Stimulated activated CD8-positive, alpha-beta memory T cell treated with anti-CD3 and anti-CD28 coated beads, Interleukin-4, amount 100 ng/mL, for 4 hours (primary cell): ENCODE measurements at regions not wholly inside any gene's neighbourhood (a gene's known extent, or its start where the extent isn't known, plus 50 kb on each side); places are given as distances from the start of the nearest gene placed in this dataset.
"Not testable (repeated sequence)": the region's sequence is repeated elsewhere in the genome, so short reads cannot be mapped to it uniquely, and the experiment has no call there.

Experiments used
- DNase-seq, 2 donors: peaks; one replicate each; pipeline ENCODE4 v3.0.0-alpha.2; 2020; ENCODE audit warnings: low read depth in 2 of 2, low spot score in 1 of 2

DNA sequence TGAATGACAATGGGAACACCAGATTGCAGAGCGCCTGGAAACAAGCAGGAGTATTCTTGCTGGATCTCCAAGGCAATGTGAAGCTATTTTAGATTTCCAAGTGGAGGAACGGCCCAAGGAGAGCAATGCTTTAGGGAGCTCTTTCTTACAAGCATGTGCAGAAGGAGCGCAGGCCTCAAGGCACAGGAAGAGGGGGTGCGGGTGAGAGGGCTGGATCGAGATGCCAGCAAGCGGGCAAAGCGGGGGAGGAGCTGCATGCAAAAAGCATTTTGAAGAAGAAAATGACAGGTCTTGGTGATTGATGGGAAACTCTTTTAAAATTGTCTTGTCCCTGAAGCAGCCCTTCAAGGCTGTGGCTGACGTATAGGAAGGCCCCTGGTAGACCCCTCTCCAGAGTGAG is 171.9 kb downstream of the QRSL1 start:
- DNase-seq = no peak

DNA sequence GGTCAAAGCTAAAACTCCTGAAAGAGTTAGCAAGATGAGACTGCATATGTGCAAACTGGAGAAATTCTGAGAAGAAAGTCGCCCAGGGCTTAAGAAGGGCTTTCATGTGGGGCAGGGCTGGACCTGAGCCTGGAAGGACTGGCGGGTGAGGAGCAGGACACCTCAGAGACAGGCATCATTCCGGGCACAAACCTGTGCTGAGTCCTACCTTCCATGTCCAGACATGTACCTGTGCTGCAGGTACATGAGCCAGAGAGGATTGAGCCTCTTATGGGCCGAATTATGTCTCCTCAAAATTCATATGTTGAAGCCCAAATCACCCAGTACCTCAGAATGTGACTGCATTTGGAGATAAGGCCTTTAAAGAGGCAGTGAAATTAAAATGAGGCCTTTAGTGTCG is 171.0 kb downstream of the QRSL1 start:
- DNase-seq = no peak

DNA sequence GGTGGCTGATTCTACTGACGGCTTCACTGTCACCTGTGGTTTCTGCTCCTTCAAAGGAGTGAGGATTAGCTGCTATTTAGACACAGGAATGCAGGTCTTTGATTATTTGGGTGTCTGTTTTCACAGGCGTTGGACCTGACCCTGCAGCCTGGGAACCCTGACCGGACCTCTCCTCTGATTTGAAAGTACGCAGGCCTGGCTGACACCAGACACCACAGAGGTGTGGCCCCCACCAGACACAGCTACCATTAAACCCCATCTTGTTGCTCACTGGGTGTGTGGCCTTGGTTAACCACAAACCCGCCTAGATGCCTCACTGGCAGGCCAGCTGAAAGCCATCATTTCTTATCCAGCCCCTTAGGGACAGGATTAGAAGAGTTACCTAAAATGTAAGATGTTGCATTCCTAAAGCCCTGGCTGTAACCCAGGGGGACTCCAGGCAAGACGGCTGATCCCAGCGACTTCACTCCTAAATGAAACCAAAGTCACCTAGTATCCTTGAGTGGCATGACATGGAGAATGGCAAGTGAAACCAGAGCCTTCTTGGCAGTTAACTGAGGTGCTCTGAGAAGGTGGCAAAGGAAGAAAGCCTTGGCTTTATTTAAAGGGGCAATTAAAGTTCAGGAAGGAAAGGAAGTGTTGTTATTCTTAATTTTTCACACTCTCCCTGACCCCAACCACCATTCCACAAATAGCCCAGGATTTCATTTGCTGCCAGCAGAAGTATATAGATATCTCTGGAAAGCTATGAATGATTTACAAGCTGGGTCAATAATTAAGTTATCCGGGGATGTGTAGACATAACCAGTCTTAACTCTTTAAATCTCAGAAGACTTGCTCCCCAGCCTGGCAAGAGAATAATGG is 169.9 kb downstream of the QRSL1 start:
- no peak for DNase-seq

DNA sequence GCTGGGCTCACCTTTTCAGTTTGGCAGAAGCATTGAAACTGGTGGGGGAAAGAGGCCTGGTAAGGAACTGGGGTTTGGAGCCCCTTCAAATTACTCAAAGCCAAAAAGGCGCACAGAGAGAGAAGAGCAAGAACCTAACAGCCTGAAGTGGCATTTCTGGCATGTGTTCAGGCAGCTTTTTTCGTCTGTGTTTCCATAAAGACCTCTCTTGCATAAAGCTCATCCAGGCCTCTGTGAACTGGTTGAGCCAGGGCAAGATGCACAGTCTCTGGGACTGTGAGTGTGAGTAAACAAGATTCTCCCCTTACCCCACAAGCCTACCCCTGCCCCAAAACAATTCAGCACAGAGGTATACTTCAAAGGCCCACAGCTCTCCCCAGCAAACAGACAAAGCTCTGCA is 167.8 kb downstream of the QRSL1 start:
- no peak for DNase-seq

DNA sequence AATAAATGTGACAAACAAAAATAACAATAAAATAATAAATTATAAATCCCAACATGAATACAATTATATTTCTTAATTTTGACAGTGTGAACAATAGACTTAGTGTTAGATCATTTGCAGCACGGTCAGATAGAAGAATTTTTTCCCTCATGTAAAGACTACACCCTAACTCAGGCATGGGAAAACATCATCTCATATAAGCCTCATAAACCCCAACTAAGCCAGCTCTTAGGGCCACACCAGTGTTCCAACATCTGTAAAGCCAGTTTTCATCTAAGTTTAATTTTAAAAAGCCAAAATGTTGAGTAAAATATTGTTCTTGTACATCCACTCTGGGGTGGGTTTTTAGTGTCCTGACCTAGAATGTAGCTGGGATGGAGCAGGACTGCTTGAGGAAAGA is 167.4 kb downstream of the QRSL1 start:
- DNase-seq = no peak

DNA sequence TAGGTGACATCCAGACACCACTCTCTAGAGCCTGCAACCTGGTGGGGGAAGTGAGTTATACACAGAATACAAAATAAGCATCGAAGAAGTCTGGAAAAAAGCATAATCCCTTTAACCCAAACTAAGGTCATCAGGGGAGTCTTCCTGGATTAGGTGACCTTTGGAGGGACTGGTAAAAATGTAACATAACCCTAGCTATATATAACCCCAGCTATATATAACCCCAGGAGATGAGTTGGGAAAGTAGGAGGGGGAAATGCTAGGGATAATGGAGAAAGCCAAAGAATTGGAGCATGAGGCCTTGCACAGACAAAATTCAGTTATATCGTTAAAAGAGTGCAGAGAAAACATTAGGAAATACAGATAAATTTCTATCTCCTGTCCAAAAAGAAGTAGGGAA is 164.8 kb downstream of the QRSL1 start:
- DNase-seq = no peak

DNA sequence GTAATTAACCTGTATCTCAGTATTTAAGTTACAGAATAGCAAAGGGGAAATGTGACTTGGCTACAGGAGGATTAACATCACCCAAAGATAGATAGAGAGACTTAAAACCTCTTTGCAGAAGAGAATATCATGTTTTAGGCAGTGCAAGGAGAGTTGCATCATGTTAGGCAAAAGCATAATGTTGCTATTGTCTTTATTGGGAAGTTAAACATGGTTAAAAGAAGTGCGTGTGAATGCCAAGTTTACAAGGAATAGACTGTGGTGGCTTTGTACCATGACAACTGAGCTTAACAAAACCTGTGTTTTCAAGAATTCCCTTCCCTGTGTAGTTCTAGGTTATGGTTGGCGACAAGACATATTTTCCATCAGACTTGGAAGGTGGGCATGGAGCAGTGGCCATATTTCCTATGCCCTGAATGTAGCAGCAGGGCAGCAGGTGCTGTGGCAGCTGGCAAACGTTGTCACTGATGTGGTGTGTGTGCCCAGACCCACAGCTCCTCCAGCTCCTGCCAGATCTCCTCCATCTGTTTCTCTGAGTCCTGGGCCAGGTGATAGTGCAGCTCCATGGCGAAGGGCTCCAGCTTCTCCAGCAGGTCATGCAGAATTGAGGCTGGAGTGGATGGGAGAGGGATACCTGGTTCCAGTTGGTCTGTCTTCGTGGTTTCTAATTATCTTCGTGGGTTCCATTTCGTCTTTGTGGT is 163.3 kb downstream of the QRSL1 start:
- no peak for DNase-seq

DNA sequence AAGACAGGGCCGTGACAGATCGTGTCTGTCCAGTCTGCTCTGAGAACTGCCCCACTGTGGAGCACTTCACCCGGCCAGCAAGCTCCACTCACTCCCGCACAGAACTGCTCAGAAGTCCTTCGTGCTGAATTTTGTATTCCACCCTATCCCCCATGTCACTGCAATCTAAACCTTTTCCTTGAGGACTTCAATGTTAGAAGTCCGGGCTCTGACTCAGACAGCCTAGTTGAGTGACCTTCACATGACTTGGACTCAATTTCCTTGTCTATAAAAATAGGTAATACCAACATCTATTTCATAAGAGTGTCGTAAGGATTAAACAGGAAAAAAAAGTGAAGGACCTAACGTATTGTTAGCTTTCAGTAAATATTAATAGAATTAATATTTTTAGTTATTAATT is 161.6 kb downstream of the QRSL1 start:
- DNase-seq = no peak

DNA sequence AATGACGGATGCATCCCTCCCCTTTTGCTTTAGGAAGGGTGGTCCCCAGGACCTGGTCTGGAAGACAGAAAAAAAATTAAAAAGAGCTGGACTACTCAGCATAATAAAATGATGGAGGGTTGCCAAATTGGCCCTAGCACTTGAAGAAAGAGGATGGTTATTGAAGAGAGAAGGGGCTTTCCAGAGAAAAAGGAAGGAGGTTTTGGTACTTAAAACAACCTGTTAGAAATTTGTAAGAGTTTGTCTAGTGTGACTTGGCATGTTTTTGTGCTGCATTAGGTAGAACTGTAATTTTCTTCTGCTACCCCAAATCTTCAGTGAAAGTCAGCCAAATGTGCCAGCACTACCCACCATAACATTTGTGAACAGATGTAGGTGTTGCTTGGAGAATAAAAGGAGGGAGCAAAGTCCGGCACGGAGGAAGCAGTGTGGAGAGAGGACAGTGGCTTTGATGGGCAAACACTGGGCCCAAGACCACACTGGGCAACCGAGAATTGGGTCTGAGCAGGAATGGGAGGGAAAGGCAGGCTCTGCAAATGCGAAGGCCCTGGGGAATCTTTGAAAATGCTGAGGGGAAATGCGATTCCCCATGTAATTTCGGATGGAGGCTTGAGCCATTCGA is 160.9 kb downstream of the QRSL1 start:
- no peak for DNase-seq

DNA sequence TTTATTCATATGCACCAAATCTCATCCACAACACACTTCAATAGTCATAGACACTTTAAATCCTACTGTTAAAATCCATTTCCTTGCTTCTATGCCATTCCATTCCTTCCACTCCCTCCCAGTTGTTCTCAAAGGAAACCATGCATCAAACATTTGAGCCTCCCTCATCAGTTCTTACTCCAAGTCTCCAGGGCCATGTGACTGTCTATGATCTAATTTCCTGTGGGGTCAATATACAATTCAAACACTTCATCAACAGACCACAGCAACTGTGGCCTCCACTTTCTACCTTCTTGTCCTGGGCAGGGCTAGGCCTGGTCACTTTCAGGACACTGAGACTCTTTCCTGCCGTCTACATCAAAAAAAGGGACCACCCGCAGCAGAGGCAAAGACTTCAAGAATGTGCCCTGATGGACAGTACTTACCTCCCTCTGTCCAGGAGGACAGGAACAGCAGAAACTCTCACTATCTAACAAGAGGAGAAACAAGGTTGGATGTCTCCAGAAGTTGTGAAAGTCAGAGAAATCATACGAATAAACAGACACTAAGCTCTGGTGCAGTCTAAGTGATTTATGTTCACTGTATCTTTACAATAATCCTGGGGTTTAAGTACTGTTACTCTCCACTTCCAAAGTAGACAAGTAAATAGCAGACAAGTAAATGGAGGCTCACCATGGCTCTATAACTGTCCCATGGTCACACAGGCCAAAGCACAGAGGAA is 160.2 kb downstream of the QRSL1 start:
- no peak for DNase-seq

DNA sequence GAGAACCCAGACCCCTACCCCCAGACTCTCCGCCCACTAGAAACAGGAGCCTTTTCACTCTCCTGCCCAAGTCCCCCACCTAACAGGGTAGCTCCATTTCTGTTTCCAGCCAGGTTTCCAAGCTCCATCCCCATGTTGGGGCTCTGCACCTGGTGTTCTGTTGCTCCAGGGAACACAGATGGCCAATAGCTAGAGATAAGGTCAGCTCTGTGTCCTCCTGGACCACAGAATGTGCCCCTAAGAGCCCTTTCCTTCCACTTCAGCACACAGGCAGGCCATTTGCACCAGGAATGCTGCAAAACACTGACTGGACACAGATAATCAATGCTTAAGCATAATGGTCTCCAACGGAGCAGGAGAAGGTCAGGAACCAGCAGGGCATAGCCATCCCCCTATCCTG is 159.4 kb downstream of the QRSL1 start:
- DNase-seq = no peak

DNA sequence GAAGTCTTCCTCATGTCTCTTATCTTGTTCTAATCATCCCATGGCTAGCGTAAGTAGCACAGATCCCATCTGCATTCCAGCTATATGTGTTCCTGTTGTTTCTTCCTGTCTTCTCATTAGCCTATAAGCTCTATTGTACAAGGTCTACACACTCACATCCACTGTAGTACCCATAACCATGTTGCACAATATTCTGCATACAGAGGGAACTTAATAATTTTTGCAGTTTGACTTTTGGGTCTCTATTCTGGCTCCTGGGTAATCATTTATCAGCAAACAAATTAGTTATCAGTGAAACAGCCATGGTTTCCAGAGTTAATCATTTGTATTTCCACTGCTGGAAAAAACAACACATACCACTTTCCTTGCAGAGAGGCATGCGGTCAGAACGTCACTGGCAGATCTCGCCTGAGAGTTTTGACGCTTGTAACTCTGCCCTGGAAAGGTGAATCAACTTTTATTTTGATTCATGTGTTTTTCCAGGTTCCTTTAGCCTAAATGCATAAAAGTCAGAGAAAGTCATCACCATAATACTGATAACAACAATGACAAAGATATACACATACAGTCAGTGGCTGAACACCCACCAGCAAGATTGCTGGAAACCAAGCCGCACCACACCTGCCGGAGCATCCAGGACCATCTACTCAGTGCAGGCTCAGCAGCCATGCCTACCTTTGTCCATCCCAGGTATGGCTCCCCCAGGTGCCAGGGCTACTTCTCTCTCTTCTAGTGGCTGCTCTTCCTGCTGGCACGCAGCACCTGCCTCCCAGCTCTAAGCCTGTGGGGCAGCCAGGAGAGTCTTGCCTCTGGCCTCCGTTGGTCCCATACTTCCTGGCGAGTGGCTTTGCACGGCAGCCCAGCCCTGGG is 158.2 kb downstream of the QRSL1 start:
- DNase-seq = no peak

DNA sequence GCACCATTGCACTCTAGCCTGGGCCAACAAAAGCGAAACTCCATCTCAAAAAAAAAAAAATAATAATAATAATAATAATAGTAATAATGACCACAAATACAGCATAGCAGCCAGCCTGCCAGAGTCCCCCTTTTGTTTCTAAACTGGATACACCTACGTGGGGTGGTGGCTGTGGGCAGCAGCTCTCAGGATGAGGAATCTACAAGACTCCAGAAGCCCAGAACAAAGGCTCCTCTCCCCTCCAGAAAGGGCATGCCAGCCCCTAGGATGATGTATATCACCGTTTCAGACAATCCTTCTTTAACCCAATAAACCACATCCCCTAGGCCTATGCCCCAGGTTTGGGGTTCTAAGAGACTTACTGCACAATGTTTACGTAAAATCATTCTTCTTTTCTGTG is 155.9 kb downstream of the QRSL1 start:
- DNase-seq = no peak

DNA sequence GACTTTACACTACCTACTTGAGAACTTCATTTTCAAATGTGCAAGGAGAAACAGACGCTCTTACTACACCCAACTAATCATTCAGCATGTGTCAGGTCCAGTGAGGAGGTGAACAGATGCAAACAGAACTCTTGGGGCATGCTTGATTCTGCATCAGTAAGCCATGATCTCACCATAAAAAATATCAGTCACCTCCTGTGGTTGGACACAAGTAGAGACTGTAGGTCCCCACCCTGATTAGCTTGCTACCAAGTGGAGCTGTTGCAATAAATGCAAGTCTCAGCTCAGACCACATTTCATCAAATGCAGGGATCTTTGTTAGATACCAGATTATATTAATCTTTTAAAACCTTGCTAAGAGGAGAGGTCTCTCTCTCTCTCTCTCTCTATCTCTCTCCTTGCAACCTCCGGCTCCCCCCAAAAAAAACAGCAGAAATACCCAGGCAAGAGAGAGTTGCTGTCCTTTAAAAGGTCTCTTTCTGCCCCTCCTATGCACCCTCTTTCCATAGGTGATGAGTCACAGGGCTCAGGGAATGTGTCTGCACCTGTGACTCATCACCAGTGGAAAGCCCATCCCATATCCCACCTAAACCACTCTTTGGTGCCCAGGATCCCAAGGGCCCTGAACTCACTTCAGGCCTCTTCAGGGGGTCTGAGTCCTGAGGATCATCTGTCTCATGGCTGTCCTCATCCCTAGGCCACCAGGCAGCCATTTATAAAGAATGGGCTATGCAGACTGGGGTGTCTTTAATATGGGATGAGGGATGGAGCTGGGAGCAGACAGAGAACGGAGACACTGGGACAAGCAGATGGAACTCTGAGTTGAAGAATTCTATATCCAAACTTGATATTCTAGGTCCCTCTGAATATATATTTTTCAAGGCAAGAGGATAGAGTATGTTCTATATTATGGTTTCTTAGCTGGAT is 154.5 kb downstream of the QRSL1 start:
- no peak for DNase-seq

DNA sequence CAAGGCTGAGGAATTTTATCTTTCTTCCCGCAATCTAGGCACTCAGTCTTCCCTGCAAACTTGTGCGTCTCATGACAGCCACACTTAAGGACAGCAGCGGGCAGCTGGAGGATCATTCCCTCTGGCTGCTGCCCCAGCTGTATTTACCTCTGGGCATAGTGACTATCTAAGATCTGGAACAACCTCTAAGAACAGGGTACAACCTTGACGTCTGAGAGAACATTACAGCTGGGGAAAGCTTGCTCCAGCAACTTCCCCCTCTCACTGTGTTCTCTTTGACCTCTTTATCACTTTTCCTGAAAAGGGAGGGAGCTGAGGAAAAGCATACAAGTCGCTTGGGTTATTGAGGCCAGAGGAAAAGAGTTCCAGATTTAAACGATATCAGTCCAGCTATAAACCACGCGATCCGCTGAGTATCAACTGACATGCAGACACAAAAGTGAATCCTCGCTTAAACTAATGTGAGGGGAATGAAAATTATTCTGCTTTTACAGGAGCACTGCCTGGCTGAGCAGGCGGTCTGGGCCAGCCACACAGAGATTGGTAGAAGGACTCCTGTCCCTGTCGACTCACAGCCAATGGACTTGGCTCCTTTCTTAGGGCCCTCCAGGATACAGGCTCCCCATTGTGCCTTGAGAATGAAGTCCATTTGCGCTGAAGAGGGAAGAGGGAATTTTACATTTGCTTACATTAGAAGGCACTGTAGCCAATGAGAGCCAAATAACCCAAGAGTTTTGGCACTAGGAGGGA is 153.3 kb downstream of the QRSL1 start:
- DNase-seq = no peak

DNA sequence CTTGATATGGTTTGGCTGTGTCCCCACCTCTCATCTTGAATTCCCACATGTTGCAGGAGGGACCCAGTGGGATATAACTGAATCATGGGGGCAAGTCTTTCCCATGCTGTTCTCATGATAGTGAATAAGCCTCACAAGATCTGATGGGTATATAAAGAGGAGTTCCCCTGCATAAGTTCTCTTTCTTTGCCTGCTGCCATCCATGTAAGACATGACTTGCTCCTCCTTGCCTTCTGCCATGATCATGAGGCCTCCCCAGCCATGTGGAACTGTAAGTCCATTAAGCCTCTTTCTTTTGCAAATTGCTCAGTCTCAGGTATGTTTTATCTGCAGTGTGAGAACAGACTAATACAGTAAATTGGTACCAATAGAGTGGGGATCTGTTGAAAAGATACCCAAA is 150.2 kb downstream of the QRSL1 start:
- DNase-seq = not testable (repeated sequence)

DNA sequence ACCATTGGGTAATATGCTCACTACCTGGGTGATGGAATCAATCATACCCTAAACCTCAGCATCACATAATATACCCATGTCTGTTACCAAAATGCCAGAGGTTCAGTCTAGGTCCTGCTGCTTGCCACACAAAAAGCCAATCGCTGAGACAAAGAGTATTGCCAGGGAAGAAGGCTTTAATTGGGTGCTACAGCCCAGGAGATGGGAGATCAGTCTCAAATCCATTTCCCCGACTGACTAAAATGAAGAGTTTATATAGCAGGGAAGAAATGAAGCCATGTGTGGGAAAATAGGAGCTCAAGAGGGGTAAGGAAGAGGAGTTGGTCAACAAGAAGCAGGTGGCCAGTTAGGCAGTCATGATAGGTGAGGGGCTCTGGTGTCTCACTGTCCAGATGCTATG is 149.6 kb downstream of the QRSL1 start:
- DNase-seq = no peak

DNA sequence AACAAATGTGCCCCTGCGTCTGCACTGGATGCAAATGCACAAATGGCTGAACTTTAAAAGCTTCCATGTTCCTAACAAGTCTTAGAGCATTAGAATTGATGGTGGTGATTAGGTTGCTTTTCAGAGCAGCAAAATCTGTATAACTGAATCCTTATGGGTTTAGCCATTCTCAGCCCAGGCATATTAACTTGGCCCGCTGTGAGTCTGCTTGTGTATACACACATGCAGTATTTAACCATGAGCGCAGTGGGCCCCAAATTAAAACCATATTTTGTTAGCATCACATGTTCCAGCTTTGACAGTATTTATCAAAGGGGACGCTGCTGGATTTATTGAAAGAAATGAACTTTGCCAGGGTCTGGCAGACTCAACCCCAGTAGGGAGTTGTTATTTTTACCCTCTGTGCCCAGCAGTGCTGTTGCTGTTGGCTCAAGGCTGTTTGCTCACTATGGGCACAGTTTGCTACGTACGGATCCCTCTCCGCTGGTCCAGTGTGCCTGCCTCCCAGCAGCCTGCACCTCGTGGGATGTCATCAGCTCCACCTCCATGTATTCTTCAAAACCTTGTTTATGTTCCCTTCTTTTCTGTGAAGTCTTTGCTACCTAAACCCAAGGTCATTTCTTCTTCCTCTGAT is 144.7 kb downstream of the QRSL1 start:
- DNase-seq = no peak
